ENCODE measurements at regions not wholly inside any gene's neighbourhood (a gene's known extent, or its start where the extent isn't known, plus 50 kb on each side); places are given as distances from the start of the nearest gene placed in this dataset.
"Not testable (repeated sequence)": the region's sequence is repeated elsewhere in the genome, so short reads cannot be mapped to it uniquely, and the experiment has no call there.

DNA sequence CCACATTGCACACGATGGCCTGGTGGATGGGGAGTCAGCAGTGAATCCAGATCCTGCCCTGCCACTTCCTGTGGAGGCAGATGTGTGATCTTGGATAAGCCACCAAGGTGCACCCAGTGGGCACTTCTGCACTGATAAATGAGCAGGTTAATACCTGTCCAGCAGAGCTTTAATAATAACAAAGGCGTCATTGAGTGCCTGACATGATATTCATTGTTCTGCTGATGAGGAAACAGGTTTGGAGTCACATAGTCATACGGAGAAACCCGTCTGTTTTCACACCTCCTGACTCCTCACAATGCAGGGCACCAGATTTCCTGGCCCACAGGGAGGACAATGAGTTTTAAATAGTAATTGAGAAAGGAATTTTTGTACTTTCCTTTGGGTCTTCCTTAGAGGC is 324.6 kb upstream of the CDH5 start:
- no peak for DNase-seq

DNA sequence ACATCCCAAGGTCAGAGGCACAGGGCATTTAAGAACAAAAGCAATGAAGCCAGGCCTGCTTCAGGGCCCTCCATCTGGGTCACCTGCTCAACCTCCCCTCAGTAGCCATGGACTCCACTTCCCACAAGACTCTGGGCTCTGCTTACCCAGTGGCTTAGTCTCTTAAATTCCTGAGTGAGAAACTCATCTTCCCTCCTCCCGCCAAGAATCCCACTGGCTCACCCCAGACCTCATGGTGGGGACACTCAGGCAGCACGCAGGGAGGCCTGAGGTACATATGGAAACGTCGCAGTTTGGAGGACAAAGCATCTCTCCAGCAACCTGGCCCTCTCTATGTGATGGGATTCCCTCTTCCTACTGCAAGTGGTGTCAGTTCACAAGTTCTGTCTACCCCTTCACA is 326.7 kb upstream of the CDH5 start:
- no peak for DNase-seq

DNA sequence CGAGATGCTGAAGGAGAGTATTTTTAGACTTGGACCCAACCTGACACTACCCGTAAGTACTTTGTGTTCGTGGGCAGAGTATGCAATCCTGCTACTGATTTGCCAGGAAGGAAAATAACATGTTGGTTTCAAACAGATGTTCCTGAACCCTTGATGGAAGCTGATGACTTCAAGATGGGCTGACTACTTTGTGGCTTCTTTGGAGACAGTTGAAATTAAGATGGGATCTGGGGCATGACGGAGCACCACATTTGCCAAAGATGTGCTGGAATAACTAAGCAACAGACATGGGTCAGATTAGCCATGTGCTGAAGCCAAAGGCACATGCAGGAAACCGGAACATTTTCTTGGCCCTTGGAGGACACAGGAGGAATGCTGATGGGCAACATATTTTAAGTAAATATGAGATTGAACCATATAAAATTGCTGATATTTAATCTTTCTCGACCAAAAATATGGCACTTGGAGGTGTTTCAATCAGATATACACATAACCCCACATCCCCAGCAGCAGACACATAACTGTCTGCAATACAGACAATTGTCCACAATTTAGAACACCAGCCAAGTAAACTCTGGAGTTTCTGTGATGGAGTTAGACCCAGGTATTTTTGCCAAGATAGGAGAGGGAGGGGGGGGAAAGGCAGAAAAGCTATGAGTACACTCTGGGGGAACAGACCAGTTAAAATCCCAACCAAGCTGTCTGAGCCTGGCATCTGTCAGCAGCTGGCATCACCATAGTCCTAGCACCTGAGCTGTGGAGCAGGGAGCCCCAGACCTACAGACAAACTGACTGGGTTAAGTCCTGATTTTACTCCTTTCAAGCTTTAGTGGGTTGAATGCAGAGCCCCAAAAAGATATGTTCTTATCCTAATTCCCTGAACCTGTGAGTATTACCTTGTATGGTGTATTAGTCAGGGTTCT is 329.4 kb upstream of the CDH5 start:
- no peak for DNase-seq

DNA sequence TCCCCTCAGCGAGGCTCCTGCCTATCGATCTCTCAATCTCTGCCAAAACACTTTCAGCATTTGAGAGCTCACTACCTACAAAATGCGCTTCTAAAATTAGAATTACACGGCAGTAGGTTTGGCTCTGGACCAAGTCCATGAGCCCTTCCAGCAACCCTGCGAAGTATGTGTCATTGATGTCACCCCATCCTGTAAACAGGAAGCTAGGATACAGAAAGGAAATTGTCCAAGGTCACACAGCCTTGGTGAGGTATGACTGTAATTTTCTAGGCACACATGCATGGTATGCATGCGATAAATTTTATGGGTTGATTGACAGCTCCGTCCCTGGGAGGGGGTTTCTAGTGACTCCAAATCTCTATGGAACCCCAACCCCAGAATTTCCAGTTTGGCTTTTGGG is 330.3 kb upstream of the CDH5 start:
- DNase-seq, result peak; percentile 34

DNA sequence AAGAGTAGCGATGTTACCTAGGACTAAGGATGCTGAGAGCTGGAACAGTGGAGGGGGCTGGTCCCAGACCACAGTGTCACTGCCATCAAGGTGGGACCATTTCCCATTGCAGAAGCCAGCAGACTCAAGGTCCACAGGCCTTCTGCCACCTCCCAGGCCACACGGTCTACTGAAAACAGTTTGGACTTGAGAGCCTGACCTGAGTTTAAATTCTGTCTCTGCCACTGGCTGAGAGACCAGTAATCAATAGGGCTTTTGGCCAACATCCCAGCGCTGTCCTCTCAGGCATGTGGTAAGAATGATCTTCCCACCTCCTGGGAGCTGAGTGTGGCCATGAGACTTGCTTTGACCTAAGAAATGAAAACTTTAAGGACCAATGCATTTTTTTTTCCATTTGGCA is 331.4 kb upstream of the CDH5 start:
- DNase-seq, result no peak

DNA sequence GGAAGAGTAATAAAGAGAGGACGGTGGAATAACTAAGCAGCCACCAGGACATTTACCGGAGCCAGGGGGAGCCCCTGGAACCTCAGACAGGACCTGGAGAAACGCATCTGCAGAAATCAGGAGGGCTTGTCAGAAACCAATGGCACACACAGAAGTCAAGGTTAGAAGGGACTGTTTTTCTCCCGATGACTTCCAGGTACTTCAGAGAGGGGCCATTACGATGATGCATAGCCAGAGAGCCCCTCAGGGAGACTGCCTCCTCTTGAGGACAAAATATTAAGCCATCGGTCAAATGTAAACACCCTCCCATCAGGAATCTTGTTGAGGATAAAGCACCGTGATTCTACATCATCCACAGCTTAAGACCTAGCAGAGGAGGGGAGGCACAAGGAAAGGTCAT is 333.6 kb upstream of the CDH5 start:
- no peak for DNase-seq

DNA sequence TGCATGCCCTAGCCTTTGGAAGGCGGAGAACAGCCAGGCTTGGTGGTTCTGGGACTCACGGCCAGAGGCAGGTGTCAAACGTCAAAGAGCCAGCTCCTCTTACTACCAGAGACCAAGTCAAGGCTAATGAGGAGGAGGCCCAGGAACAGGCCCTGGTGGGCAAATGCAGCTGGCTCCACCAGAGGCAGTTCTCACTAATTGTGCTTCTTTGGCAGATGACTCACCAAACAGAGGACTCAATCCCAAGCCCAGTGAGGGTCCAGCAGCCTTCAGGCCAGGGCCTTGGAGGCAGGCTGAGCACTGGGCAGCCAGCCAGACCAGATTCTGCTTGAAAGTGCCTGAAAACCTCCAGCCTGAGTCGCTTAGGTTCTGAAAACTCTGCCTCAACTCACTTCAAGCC is 336.5 kb upstream of the CDH5 start:
- no peak for DNase-seq

DNA sequence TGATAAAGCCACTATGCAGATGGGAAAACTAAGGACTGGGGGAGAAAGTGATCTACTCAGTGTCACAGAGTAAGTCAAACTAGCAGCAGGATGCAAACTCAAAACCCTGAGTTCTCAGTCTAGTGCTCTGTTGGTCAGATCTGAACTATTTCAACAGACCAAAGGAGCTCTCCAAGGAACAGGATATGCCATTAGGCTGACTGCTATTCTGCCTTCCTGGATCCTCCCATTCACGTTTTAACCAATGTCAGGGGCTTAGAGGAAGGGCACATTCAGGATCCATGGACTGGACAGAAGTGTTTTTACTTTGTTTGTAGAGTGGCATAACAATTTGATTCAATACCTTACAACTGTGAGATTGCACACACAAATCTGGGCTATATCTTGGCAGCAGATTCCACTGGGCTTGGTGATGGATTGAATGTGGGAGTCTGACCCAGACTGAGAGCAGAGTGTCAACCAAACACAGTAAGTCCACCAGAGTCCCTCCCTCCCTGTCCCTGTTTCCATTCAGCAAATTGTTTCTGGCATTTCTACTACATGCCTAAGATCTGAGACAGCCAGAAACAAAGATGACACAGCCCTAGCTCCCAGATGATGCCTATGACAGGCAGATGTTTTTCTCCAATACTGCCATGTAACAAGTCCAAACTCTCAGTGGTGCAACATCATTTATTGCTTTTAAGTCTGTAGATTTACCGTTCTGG is 337.8 kb upstream of the CDH5 start:
- no peak for DNase-seq

DNA sequence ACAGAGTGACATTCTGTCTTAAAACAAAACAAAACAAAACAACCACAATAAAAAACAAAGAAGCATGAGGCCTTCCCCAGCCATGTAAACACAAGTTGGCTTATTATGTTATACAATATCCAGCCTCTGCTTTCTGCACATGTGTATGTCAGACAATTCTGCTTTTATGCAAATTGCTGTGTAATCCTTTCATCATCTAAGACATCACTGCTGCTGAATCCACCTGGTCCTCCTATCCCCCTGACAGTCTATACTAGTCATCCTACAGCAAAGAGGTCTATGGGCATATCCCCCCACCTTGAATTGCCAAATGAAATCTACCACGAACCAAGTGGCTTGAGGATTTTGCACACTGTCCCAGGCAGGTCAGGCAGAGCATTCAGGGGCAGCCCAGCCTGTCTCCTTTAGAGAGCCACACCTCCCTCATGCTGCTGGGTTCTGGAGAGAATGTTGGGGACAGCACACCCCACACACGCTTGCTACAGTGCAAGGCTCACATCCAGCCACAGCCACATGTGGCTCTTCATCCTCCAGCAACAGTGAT is 339.6 kb upstream of the CDH5 start:
- DNase-seq, result no peak

DNA sequence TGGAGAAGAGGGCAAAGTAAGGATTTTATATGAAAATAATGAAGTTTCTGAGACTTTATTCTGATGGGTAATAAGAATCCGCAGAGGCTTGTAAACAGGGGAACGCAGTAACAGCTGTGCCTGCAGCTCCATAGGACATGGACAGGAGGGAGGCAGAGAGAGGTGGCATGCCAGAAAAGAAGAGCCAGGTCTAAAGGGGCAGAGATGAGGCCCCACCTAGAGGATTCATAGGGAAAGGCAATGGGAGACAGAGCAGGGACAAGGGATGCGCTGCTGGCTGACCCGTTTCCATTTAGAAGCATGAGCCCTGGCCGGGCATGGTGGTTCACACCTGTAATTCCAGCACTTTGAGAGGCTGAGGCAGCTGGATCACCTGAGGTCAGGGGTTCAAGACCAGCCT is 340.3 kb upstream of the CDH5 start:
- DNase-seq, result peak; percentile 35

DNA sequence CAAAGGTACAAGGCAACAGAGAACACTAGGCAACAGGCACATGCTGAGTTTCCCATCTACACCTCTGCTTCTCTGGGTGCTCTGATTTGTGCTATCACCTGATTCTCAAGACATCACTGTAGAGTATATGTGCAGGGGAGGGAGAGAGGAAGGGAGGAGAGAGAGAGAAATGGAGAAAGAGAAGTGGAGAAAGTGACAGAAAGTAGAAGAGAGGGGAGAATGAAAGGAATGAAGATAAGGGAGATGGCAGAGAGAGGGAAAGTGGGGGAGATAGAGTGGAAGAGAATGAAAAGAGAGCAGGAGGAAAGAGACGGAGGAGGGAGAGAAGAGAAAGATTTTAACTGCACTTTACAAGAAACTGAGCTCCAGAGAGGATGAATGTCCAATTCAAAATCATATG is 340.7 kb upstream of the CDH5 start:
- no peak for DNase-seq

DNA sequence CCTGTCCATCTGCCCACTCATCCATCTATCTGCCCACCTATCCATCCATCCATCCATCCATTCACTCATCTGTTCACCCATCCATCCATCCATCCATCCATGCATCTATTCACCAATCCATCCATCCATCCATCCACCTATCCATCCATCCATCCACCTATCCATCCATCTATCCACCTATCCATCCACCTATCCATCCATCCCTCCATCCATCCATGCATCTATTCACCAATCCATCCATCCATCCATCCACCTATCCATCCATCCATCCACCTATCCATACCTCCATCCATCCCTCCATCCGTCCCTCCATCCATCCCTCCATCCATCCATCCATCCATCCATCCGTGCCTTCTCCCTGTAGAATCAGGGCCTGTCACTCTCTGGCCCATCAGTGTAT is 341.9 kb upstream of the CDH5 start:
- DNase-seq, result not testable (repeated sequence)

DNA sequence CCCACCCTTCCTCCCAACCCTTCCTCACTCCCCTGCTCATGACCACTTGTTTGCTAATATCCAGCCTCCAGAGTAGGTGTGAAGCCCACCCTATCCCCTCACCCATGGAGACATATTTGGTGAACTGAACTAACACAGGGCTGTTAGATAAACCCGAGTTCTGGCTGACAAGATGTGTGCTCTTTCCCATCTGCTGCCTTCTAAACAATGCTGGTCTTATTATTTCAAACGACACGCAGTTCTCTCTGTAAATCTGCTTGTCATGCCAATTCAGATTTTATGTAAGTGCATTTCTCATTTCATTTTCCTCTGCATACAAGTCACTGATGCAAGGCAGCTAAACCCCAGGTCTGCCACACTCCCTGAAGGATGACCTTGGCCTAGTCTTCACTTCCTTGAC is 343.0 kb upstream of the CDH5 start:
- DNase-seq, result no peak

DNA sequence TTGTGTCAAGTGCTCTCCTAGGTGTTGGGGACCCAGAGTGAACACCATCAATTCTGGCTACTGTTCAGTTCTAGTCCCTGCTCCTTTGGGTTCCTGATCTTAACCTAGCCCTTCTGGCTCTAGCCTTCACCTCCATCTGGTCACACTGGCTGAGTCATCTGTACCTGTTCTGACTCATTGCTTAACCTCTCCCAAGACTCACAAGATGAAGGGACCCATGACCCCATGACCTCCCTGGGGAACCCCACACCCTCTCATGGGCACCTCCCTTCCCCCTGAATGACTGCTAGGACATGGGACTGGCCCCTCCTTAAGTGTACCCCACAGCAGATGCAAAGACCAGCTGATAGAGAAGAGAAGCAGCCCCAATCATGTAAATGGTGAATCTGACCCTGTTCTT is 345.8 kb upstream of the CDH5 start:
- no peak for DNase-seq

DNA sequence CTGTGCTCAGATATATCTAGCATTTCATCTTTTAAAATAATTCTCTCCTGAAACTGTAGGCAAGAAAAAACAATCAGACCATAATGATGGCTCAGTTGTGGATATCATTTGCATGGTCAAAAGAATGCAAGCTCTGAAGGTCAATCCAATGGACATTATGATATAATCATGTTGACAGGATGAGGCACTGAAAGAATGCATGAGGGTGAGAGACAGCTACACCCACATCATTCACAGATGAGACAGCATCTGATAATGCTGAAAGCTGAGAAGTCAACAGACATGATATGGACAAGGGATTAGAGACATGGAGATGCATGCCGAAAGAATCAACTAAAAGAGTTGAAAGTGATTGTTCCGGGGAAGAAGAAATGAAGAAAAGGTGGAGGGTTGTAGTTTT is 346.4 kb upstream of the CDH5 start:
- no peak for DNase-seq

DNA sequence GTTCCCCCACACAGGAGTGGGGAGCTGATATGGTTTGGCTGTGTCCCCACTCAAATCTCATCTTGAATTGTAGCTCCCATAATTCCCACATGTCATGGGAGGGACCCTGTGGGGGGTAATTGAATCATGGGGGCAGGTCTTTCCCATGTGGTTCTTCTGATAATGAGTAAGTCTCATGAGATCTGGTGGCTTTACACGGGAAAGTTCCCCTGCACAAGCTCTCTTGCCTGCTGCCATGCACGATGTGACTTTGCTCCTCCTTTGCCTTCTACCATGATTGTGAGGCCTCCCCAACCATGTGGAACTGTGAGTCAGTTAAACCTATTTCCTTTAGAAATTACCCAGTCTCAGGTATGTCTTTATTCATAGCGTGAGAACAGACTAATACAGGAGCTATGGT is 347.0 kb upstream of the CDH5 start:
- not testable (repeated sequence) for DNase-seq

DNA sequence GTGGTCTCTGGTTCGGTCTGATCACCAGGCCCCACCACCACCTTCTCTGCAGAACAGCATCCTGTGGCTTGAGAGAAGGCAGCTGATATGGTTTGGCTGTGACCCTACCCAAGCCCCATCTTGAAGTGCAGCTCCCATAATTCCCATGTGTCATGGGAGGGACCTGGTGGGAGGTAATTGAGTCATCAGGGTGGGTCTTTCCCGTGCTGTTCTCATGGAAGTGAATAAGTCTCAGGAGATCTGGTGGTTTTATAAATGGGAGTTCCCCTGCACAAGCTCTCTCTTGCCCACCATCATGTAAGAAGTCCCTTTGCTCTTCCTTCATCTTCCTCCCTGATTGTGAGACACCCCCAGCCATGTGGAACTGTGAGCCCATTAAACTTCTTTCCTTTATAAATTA is 352.3 kb upstream of the CDH5 start:
- no peak for DNase-seq

DNA sequence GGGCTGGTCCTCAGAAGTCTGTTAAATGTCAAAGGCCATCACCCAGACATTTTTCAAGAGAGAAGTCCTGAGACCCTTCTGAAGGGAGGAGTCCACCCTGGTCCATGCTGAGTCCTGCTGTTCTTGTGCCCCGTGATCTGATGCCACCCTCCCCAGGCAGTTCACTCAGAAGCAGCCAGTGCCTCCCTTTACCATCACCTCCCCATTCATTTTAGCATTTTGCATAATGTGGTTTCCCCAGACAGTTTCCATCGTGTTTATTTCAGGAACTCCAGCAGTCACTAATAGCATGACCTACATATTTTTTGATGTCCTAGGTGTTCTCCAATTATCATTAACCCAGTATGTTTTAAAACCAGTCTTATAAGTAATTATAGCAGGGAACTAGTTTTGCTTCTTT is 353.0 kb upstream of the CDH5 start:
- no peak for DNase-seq

DNA sequence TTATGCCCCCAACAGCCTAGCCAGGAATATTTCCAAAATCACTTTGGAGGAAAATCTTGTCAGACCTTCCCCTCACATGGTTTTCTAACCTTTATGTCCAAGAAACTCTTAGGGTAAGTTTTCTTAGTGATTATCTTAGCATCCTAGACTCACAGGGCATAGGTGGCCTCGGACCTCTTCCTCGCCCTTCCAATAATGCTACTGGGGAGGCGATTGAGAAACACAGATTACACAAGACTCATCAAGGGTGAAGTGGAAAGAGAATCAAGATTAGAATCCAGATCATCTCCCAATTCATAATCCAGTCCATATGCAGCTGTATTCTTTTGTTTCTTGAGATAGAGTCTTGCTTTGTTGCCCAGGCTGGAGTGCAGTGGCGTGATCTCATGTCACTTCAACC is 358.4 kb upstream of the CDH5 start:
- DNase-seq, result no peak

DNA sequence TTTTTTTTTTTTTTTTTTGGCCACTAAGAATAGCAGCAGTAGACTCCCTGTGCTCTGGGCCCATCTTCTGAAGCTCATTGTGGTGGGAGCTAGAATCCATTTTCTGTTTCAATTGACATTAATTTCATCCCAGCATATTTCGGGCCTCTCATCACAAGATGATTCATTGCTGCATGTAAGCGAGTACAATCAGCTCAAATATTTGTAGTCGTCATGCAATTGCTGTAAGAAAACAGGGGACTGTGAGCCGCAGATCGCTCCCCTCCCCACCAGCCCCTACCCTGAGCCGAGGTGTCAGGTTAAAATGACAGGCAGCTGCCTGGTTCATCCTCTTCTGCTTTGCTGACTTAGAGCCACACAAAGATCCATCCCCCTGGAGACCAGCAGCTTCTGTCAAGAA is 358.8 kb upstream of the CDH5 start:
- DNase-seq, result no peak

DNA sequence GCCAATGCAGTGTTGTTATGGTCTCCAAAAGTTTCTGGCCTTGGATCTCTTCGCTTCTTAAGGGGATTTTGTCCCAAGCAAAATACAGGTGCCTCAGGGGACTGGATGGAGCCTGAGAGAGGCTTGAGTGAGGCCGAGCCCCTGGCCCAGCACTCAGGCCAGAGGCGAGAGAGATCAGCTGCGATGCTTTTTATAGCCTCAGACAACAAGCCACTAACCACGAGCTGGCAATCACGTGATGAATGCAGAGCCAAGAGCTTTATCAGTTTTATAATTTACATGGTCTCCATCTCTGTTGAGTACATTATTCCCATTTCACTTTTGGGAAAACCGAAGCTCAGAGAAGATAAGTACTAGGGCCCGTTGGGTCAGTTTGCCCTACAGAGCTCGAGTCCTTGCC is 360.0 kb upstream of the CDH5 start:
- no peak for DNase-seq

DNA sequence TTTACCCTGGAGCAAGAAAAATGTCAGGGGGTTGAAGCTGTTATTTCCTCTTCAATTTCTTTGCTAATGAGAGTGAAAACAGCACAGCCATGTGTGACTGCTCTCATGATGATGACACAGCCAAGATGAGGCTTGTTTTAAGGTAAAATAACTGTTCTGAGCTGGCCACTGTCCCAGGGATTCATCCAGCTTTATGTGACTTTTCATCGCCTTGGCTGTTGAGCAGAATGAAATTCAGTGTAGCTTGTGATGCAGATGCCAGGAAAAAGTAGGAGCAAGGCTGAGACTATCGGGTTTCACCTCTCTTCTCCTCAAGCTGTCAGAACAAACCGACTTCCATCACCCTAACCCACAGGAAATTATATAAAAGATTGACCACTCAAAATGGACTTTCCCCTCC is 361.8 kb upstream of the CDH5 start:
- no peak for DNase-seq

DNA sequence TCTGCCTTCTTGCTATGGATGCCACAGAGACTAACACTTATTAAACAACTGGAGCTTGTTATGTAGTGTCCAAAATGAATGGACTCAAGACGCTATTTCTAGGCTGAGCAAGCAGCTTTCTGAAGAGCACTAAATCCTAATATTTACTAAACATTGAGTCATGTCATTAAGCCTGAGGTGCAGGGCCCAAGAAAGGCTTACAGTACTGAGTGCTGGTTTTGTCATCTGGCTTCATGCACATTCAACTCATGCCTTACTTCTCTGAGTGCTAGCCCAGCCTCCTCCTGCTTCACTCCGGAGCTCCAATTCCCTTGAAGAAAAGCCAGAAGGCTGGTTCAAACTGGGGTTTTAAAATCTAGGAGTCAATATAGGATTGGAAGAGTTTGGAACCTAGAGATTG is 363.3 kb upstream of the CDH5 start:
- no peak for DNase-seq

DNA sequence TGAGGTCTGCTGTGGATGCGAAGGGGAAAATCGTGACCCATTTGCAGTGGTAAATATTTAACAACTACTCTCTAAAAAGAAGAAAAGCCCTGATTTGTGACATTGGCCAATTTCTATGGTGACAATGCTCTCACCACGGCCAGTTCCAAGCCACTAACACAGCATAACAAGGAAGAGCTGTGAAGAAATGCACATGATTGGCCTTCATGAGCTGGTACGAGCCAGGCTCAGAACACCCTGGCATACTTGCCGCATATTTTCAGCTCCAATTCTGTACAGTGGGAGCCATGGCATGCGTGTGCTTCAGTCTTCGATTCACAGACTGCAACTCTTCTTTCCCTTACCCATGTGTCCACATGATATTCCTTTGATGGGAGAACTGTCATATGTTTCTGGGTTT is 363.9 kb upstream of the CDH5 start:
- no peak for DNase-seq

Measured in NCI-H345 (cell line).